ENCODE measurements at regions not wholly inside any gene's neighbourhood (a gene's known extent, or its start where the extent isn't known, plus 50 kb on each side); places are given as distances from the start of the nearest gene placed in this dataset.

DNA sequence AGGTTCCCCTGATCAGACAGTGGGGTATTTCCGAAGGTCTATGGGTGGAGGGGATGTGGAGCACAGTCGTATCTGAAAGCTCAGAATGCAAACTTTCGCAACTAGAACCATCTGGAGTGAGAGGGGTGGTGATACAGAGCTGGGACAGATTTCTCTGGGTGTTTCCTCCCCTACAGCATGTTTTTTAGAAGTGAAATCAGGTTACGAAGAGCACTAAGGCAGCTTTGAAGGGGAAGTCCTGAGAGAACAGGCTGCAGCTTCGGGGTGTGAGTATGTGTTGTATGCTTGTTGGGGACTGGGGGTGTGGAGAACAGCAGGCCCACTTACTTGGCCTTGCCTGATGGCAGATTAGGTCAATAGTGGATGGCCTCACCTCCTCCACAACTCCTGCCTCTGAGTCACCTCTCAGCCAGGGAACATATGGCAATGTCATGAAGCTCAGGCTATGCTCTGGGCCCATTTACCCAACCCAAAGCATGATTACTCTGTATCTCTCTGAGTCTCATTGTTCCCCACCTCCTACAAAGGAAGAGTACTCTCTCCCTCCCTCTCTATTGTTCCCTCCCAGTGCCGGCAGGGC lies 107.2 kb upstream of the RASGRP1 start:
- CTCF ChIA-PET (ENCODE audit: low intra/inter-chr PET ratio, low total read pairs), result no interaction called here
- intact Hi-C loops (cut with micrococcal nuclease; ENCODE audit: unreplicated experiment), result loop anchor here (1.0 kb wide), 1 partner anchor 23 kb away; no protein-coding TSS in a partner anchor

DNA sequence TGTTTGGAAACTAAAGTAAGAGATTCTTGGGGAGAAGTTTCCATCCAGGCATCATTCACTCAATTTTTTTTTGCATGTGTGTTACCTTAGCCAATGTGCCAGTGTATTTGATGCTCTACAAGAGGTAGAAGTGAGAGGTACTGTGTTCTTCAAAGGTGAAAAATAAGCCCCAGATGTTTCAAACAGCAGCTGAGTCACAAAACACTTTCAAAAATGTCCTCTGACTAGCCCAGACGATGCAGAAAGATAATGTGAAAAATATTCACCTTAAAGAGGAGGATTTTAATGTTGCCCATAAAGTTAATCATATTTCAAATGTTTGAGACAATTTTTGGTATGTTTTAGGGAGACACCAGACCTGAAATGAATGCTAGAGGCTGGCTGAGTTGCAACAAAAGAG lies 107.7 kb upstream of the RASGRP1 start:
- ChIA-PET CTCF (ENCODE audit: low intra/inter-chr PET ratio, low total read pairs) (no interaction called here), POLR2A (no interaction called here)
- FAIRE-seq, result no peak
- DNase-seq (ENCODE audit: low spot score), result no peak
- H3K27ac ChIP-seq (ENCODE audit: extremely low read length, insufficient read depth, low read length), result no peak overlapping the region
- no peaks in the 10 kb centered on the region for H3K9me3 ChIP-seq (ENCODE audit: low read length)
- no peak overlapping the region for H3K4me2 ChIP-seq (ENCODE audit: low read depth, low read length)
- no TSS peak for BruUV-seq (replicated peaks)
- H3K9ac ChIP-seq (ENCODE audit: insufficient read depth, low read depth, low read length), result no peak overlapping the region
- no peaks in the 10 kb centered on the region for H4K20me1 ChIP-seq (ENCODE audit: insufficient read depth, low read length)
- intact Hi-C loops (cut with micrococcal nuclease; ENCODE audit: unreplicated experiment), result loop anchor here (1.0 kb wide), 1 partner anchor 24 kb away; no protein-coding TSS in a partner anchor
- no peaks in the 10 kb centered on the region for H3K79me2 ChIP-seq (ENCODE audit: insufficient read depth, low read length)
- H3K36me3 ChIP-seq (replicated peaks in 1 of 2; ENCODE audit: control insufficient read depth in 1 of 2, insufficient read depth in 2 of 2, low read length in 2 of 2), result no peaks in the 10 kb centered on the region
- H2AFZ ChIP-seq (ENCODE audit: low read length), result no peak overlapping the region
- no peak overlapping the region for H3K4me3 ChIP-seq (replicated peaks in 1 of 3; ENCODE audit: insufficient read depth in 1 of 3, low read depth in 2 of 3, low read length in 3 of 3)
- in situ Hi-C loops (cut with HindIII; ENCODE audit: extremely low pct_ligation_motif_present, low pct_unique_long_range_greater_than_20kb), result no loop called here
- ATAC-seq, result no peak
- H3K27me3 ChIP-seq (ENCODE audit: control insufficient read depth in 1 of 2, insufficient read depth in 2 of 2, low read length in 2 of 2), result peaks cover 0 to 4% of the 10 kb centered on the region in 2 experiments; a peak in 1 of 5 replicates
- no peaks in the 10 kb centered on the region for H3K4me1 ChIP-seq (ENCODE audit: insufficient read depth, low read length)
- WGBS (ENCODE audit: low lambda C conversion rate), result 0% methylated on average over 1 of the region's 1 CpG
- TF ChIP-seq GABPA (IDR thresholded peaks at IDR 0.05; ENCODE audit: low read depth, low read length) (no peak), GABPA (CRISPR knock-in tag; IDR thresholded peaks at IDR 0.05; ENCODE audit: low read depth) (no peak), PAF1 (CRISPR knock-in tag; IDR thresholded peaks at IDR 0.05) (no peak), MED8 (CRISPR knock-in tag; IDR thresholded peaks at IDR 0.05; ENCODE audit: insufficient replicate concordance) (no peak), SMAD1 (CRISPR knock-in tag; IDR thresholded peaks at IDR 0.05; ENCODE audit: borderline replicate concordance, low read depth) (no peak), THYN1 (CRISPR knock-in tag; IDR thresholded peaks at IDR 0.05; ENCODE audit: borderline replicate concordance, low read depth) (no peak), SP140L (CRISPR knock-in tag; IDR thresholded peaks at IDR 0.05; ENCODE audit: borderline replicate concordance) (no peak), ZNF337 (CRISPR knock-in tag; IDR thresholded peaks at IDR 0.05; ENCODE audit: borderline replicate concordance, low read depth) (no peak)
- TF ChIP-seq, protein P1, sequence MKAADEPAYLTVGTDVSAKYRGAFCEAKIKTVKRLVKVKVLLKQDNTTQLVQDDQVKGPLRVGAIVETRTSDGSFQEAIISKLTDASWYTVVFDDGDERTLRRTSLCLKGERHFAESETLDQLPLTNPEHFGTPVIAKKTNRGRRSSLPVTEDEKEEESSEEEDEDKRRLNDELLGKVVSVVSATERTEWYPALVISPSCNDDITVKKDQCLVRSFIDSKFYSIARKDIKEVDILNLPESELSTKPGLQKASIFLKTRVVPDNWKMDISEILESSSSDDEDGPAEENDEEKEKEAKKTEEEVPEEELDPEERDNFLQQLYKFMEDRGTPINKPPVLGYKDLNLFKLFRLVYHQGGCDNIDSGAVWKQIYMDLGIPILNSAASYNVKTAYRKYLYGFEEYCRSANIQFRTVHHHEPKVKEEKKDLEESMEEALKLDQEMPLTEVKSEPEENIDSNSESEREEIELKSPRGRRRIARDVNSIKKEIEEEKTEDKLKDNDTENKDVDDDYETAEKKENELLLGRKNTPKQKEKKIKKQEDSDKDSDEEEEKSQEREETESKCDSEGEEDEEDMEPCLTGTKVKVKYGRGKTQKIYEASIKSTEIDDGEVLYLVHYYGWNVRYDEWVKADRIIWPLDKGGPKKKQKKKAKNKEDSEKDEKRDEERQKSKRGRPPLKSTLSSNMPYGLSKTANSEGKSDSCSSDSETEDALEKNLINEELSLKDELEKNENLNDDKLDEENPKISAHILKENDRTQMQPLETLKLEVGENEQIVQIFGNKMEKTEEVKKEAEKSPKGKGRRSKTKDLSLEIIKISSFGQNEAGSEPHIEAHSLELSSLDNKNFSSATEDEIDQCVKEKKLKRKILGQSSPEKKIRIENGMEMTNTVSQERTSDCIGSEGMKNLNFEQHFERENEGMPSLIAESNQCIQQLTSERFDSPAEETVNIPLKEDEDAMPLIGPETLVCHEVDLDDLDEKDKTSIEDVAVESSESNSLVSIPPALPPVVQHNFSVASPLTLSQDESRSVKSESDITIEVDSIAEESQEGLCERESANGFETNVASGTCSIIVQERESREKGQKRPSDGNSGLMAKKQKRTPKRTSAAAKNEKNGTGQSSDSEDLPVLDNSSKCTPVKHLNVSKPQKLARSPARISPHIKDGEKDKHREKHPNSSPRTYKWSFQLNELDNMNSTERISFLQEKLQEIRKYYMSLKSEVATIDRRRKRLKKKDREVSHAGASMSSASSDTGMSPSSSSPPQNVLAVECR (CRISPR knock-in tag; IDR thresholded peaks at IDR 0.05; ENCODE audit: borderline replicate concordance), result no peak
- TF ChIP-seq, protein P2, sequence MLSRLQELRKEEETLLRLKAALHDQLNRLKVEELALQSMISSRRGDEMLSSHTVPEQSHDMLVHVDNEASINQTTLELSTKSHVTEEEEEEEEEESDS (CRISPR knock-in tag; IDR thresholded peaks at IDR 0.05; ENCODE audit: borderline replicate concordance), result no peak
- TF ChIP-seq, protein P3, sequence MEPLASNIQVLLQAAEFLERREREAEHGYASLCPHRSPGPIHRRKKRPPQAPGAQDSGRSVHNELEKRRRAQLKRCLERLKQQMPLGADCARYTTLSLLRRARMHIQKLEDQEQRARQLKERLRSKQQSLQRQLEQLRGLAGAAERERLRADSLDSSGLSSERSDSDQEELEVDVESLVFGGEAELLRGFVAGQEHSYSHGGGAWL (CRISPR knock-in tag; IDR thresholded peaks at IDR 0.05), result no peak

More for the DNA sequence above, 107.2 kb upstream of the RASGRP1 start:
- no peak for DNase-seq (ENCODE audit: low spot score)
- 1% methylated on average over 6 of the region's 6 CpGs for WGBS (ENCODE audit: low lambda C conversion rate)
- BruUV-seq (replicated peaks), result no TSS peak
- TF ChIP-seq SNAI1 (CRISPR knock-in tag; IDR thresholded peaks at IDR 0.05; ENCODE audit: borderline replicate concordance), result no peak
- no peak for TF ChIP-seq ATF7-NPFF (CRISPR knock-in tag; IDR thresholded peaks at IDR 0.05; ENCODE audit: low read depth)
- no peak for TF ChIP-seq ZNF256 (CRISPR knock-in tag; conservative IDR thresholded peaks at IDR 0.05)
- TF ChIP-seq ZNF790 (CRISPR knock-in tag; IDR thresholded peaks at IDR 0.05; ENCODE audit: borderline replicate concordance), result no peak
- TF ChIP-seq, protein P4, sequence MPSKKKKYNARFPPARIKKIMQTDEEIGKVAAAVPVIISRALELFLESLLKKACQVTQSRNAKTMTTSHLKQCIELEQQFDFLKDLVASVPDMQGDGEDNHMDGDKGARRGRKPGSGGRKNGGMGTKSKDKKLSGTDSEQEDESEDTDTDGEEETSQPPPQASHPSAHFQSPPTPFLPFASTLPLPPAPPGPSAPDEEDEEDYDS (CRISPR knock-in tag; IDR thresholded peaks at IDR 0.05), result no peak
- POLR2A ChIA-PET, result no interaction called here
- H2AFZ ChIP-seq (ENCODE audit: low read length), result no peak overlapping the region
- H3K79me2 ChIP-seq (ENCODE audit: insufficient read depth, low read length), result no peaks in the 10 kb centered on the region
- H3K4me1 ChIP-seq (ENCODE audit: insufficient read depth, low read length), result no peaks in the 10 kb centered on the region
- H4K20me1 ChIP-seq (ENCODE audit: insufficient read depth, low read length), result no peaks in the 10 kb centered on the region
- in situ Hi-C loops (cut with HindIII; ENCODE audit: extremely low pct_ligation_motif_present, low pct_unique_long_range_greater_than_20kb), result no loop called here
- no peaks in the 10 kb centered on the region for H3K36me3 ChIP-seq (replicated peaks in 1 of 2; ENCODE audit: control insufficient read depth in 1 of 2, insufficient read depth in 2 of 2, low read length in 2 of 2)
- H3K9ac ChIP-seq (ENCODE audit: insufficient read depth, low read depth, low read length), result no peak overlapping the region
- no peak overlapping the region for H3K4me3 ChIP-seq (replicated peaks in 1 of 3; ENCODE audit: insufficient read depth in 1 of 3, low read depth in 2 of 3, low read length in 3 of 3)
- H3K9me3 ChIP-seq (ENCODE audit: low read length), result no peaks in the 10 kb centered on the region
- no peak for FAIRE-seq
- H3K4me2 ChIP-seq (ENCODE audit: low read depth, low read length), result no peak overlapping the region
- peaks cover 0 to under 1% of the 10 kb centered on the region in 2 experiments; a peak in 1 of 5 replicates for H3K27me3 ChIP-seq (ENCODE audit: control insufficient read depth in 1 of 2, insufficient read depth in 2 of 2, low read length in 2 of 2)
- no peak for ATAC-seq
- H3K27ac ChIP-seq (ENCODE audit: extremely low read length, insufficient read depth, low read length), result no peak overlapping the region
